ENCODE measurements at regions not wholly inside any gene's neighbourhood (a gene's known extent, or its start where the extent isn't known, plus 50 kb on each side); places are given as distances from the start of the nearest gene placed in this dataset.
"Not testable (repeated sequence)": the region's sequence is repeated elsewhere in the genome, so short reads cannot be mapped to it uniquely, and the experiment has no call there.

DNA sequence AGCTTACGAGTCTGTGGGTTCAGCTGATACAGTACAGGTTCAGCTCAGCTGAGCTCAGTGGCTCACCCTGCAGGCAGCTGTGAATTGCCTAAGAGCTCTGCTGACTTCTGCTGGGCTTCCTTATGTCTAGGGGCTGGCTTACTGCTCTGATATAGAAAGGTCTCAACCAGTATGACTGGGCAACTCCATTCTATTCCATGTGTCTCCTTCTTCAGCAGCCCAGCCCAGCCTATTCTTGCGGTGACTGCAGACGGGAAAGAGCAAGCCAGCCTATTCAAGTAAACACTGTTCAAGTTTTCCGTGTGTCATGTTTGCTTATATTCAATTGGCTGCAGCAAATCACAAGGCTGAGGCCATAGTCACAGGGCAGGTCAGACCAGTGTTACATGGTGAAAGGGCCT, 615.4 kb upstream of the ZFP42 start:
- Histone ChIP-seq H3K9ac (ENCODE audit: low read length) (no peak overlapping the region), H3K9me3 (ENCODE audit: control insufficient read depth, low read length) (no peaks in the 10 kb centered on the region), H3K4me3 (ENCODE audit: low read length) (no peak overlapping the region), H3K36me3 (ENCODE audit: control insufficient read depth, insufficient read depth, low read length) (no peaks in the 10 kb centered on the region), H3K4me1 (ENCODE audit: control insufficient read depth, insufficient read depth, low read length) (no peaks in the 10 kb centered on the region), H3K27me3 (ENCODE audit: control insufficient read depth, insufficient read depth, low read length) (no peaks in the 10 kb centered on the region)

- no peaks in the 10 kb centered on the region for H3K4me1 ChIP-seq (ENCODE audit: control insufficient read depth, insufficient read depth, low read length)
- no peaks in the 10 kb centered on the region for H3K9me3 ChIP-seq (ENCODE audit: control insufficient read depth, low read length)
- H3K4me3 ChIP-seq (ENCODE audit: low read length) = no peak overlapping the region
- no peak overlapping the region for H3K9ac ChIP-seq (ENCODE audit: low read length)
- no peaks in the 10 kb centered on the region for H3K36me3 ChIP-seq (ENCODE audit: control insufficient read depth, insufficient read depth, low read length)
- H3K27me3 ChIP-seq (ENCODE audit: control insufficient read depth, insufficient read depth, low read length) = no peaks in the 10 kb centered on the region
Observed at GRCh38 chr4:187383181-187383580, 612.4 kb upstream of the ZFP42 start.

DNA sequence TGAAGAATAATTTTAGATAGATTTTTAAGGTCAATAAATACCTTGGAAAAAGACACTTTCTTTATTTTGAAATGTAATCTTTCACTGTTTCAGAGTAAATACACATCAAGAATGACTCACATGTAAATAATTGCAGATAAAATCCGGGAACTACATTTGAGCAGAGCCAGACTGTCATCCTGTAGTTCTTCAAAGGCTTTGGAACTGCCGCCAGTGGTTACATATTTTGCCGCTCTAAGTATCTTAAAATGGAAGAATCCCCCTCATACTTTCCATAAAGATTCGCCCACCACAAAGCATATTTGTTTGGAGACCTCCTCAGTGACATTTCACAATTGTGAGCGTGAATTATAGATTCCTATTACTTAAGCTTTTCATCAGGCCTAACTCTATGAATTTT, 607.8 kb upstream of the ZFP42 start:
- Histone ChIP-seq H3K9ac (ENCODE audit: low read length) (no peak overlapping the region), H3K36me3 (ENCODE audit: control insufficient read depth, insufficient read depth, low read length) (no peaks in the 10 kb centered on the region)

GRCh38 chr4:187389420-187389819, 606.2 kb upstream of the ZFP42 start:
- H3K4me1 ChIP-seq (ENCODE audit: control insufficient read depth, insufficient read depth, low read length) = no peaks in the 10 kb centered on the region
- H3K9ac ChIP-seq (ENCODE audit: low read length) = no peak overlapping the region
- no peaks in the 10 kb centered on the region for H3K27me3 ChIP-seq (ENCODE audit: control insufficient read depth, insufficient read depth, low read length)
- H3K9me3 ChIP-seq (ENCODE audit: control insufficient read depth, low read length) = no peaks in the 10 kb centered on the region
- H3K36me3 ChIP-seq (ENCODE audit: control insufficient read depth, insufficient read depth, low read length) = no peaks in the 10 kb centered on the region
- no peak overlapping the region for H3K4me3 ChIP-seq (ENCODE audit: low read length)

More for the DNA sequence above, 607.8 kb upstream of the ZFP42 start:
- Histone ChIP-seq H3K4me1 (ENCODE audit: control insufficient read depth, insufficient read depth, low read length) (no peaks in the 10 kb centered on the region), H3K9me3 (ENCODE audit: control insufficient read depth, low read length) (no peaks in the 10 kb centered on the region), H3K27me3 (ENCODE audit: control insufficient read depth, insufficient read depth, low read length) (no peaks in the 10 kb centered on the region), H3K4me3 (ENCODE audit: low read length) (no peak overlapping the region)

DNA sequence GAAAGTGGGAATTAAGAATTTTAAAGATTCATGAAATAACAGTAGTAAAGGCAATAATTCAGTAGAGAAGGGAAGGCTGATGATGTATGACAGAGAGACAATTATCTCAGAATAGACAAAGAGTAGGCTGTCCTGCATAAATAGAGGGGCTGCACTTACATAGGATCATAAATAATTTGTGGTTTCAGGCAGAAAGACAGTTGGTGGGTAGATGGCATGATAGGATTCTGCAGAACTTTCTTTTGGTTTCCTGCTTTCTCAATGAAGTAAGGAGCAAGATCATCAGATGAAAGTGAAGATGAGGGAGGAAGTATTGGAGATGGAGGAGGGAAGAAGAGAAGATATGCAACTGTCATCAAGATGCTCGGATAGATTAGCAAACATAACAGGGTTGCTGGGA, 604.9 kb upstream of the ZFP42 start:
- Histone ChIP-seq H3K4me3 (ENCODE audit: low read length) (no peak overlapping the region), H3K36me3 (ENCODE audit: control insufficient read depth, insufficient read depth, low read length) (no peaks in the 10 kb centered on the region), H3K27me3 (ENCODE audit: control insufficient read depth, insufficient read depth, low read length) (no peaks in the 10 kb centered on the region), H3K9me3 (ENCODE audit: control insufficient read depth, low read length) (no peaks in the 10 kb centered on the region), H3K4me1 (ENCODE audit: control insufficient read depth, insufficient read depth, low read length) (no peaks in the 10 kb centered on the region), H3K9ac (ENCODE audit: low read length) (no peak overlapping the region)

GRCh38 chr4:187393531-187394344, 601.8 kb upstream of the ZFP42 start:
- H3K36me3 ChIP-seq (ENCODE audit: control insufficient read depth, insufficient read depth, low read length) = no peaks in the 10 kb centered on the region
- no peaks in the 10 kb centered on the region for H3K4me1 ChIP-seq (ENCODE audit: control insufficient read depth, insufficient read depth, low read length)
- H3K4me3 ChIP-seq (ENCODE audit: low read length) = no peak overlapping the region
- H3K9ac ChIP-seq (ENCODE audit: low read length) = no peak overlapping the region
- no peaks in the 10 kb centered on the region for H3K9me3 ChIP-seq (ENCODE audit: control insufficient read depth, low read length)
- H3K27me3 ChIP-seq (ENCODE audit: control insufficient read depth, insufficient read depth, low read length) = no peaks in the 10 kb centered on the region

DNA sequence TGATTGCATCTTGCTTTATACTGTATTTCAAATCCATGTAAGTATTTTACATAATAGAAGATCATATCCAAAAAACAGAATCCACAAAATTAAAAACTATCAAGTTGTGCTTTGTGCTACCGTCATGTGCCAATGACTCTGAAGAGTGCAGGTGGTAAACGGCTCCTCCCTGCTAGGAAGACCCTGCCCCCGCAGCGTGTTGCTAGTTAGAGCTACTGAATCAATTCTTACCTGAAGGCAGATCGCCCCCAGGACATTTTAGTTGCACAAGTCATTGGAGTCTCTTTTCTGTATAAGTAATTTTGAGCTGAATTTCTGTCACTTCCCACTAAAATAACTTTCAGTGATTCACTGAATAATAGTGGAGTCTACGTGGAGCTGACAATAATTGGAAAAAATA, 599.5 kb upstream of the ZFP42 start:
- Histone ChIP-seq H3K4me1 (ENCODE audit: control insufficient read depth, insufficient read depth, low read length) (no peaks in the 10 kb centered on the region), H3K27me3 (ENCODE audit: control insufficient read depth, insufficient read depth, low read length) (no peaks in the 10 kb centered on the region), H3K36me3 (ENCODE audit: control insufficient read depth, insufficient read depth, low read length) (no peaks in the 10 kb centered on the region), H3K9me3 (ENCODE audit: control insufficient read depth, low read length) (no peaks in the 10 kb centered on the region), H3K4me3 (ENCODE audit: low read length) (no peak overlapping the region), H3K9ac (ENCODE audit: low read length) (no peak overlapping the region)

GRCh38 chr4:187408447-187408846, 587.1 kb upstream of the ZFP42 start:
- not testable (repeated sequence) for H3K36me3 ChIP-seq (ENCODE audit: control insufficient read depth, insufficient read depth, low read length); H3K4me3 ChIP-seq (ENCODE audit: low read length); H3K27me3 ChIP-seq (ENCODE audit: control insufficient read depth, insufficient read depth, low read length); H3K9ac ChIP-seq (ENCODE audit: low read length); H3K9me3 ChIP-seq (ENCODE audit: control insufficient read depth, low read length); H3K4me1 ChIP-seq (ENCODE audit: control insufficient read depth, insufficient read depth, low read length)

DNA sequence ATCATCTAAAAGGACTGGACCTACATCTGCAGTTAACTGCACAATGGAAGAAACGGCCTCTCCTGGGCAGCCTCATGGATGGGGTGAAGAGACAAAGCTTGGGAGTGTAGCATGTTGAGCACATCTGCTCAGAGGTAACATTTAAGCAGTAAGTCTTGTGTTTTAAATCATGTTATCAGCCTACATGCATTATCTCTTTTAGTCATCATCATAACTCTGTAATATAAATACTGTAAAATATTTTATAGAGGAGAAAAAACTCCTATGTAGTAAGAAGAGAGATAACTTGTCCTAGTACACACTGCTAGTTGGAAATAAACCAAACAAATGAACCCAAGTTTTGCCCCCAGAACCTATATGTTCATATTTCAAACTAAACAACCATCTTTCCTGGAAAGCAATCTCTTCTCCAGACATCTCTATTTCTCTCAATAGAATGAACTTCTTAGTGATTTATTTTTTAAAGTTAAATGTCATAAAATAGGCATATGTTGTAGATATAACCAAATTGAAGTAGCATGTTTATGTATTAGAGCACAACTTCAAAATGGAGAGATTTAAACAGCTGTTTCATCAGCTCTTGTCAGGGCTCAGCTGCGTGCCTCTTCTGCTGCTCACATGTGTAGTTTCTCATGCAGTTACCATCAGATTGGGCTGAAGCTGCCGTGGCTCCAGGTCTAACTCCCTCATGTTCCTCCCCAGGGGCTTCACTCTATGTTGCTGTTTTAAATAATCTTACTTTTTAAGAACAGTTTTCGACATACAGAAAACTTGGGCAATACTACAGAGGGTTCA, 581.8 kb upstream of the ZFP42 start:
- no peaks in the 10 kb centered on the region for H3K9me3 ChIP-seq (ENCODE audit: control insufficient read depth, low read length)
- no peak overlapping the region for H3K9ac ChIP-seq (ENCODE audit: low read length)
- no peak overlapping the region for H3K4me3 ChIP-seq (ENCODE audit: low read length)
- H3K4me1 ChIP-seq (ENCODE audit: control insufficient read depth, insufficient read depth, low read length) = no peaks in the 10 kb centered on the region
- H3K27me3 ChIP-seq (ENCODE audit: control insufficient read depth, insufficient read depth, low read length) = no peaks in the 10 kb centered on the region
- H3K36me3 ChIP-seq (ENCODE audit: control insufficient read depth, insufficient read depth, low read length) = no peaks in the 10 kb centered on the region

- H3K4me3 ChIP-seq (ENCODE audit: low read length) = no peak overlapping the region
- no peaks in the 10 kb centered on the region for H3K27me3 ChIP-seq (ENCODE audit: control insufficient read depth, insufficient read depth, low read length)
- no peaks in the 10 kb centered on the region for H3K36me3 ChIP-seq (ENCODE audit: control insufficient read depth, insufficient read depth, low read length)
- H3K9ac ChIP-seq (ENCODE audit: low read length) = no peak overlapping the region
- no peaks in the 10 kb centered on the region for H3K9me3 ChIP-seq (ENCODE audit: control insufficient read depth, low read length)
- no peaks in the 10 kb centered on the region for H3K4me1 ChIP-seq (ENCODE audit: control insufficient read depth, insufficient read depth, low read length)
Observed at GRCh38 chr4:187414716-187415115, 580.9 kb upstream of the ZFP42 start.

DNA sequence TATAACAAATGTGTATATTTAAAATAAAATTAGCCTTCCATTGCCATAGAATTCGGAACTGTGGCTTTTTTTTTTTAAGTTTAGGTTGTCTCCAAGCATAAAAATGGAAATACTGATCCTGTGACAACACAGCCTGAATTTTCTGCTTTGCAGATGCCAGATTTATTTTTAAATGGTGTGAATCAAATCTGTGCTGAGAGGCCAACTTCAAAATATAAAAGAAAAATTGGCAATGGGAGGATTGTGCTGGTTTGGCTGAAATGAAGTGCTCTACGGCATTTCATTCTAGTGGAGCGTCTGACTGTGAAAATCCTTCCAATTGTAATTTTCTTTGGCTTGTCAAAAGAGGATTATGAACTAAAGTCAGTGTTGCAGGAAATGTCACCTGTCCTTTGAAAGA, 580.3 kb upstream of the ZFP42 start:
- no peaks in the 10 kb centered on the region for H3K36me3 ChIP-seq (ENCODE audit: control insufficient read depth, insufficient read depth, low read length)
- no peaks in the 10 kb centered on the region for H3K27me3 ChIP-seq (ENCODE audit: control insufficient read depth, insufficient read depth, low read length)
- no peaks in the 10 kb centered on the region for H3K4me1 ChIP-seq (ENCODE audit: control insufficient read depth, insufficient read depth, low read length)
- no peak overlapping the region for H3K4me3 ChIP-seq (ENCODE audit: low read length)
- H3K9me3 ChIP-seq (ENCODE audit: control insufficient read depth, low read length) = no peaks in the 10 kb centered on the region
- no peak overlapping the region for H3K9ac ChIP-seq (ENCODE audit: low read length)

GRCh38 chr4:187416216-187416615, 579.4 kb upstream of the ZFP42 start:
- Histone ChIP-seq H3K9ac (ENCODE audit: low read length) (no peak overlapping the region), H3K9me3 (ENCODE audit: control insufficient read depth, low read length) (no peaks in the 10 kb centered on the region), H3K4me3 (ENCODE audit: low read length) (no peak overlapping the region), H3K27me3 (ENCODE audit: control insufficient read depth, insufficient read depth, low read length) (no peaks in the 10 kb centered on the region), H3K4me1 (ENCODE audit: control insufficient read depth, insufficient read depth, low read length) (no peaks in the 10 kb centered on the region), H3K36me3 (ENCODE audit: control insufficient read depth, insufficient read depth, low read length) (no peaks in the 10 kb centered on the region)
